GM21529 (cell line): ENCODE measurements at regions not wholly inside any gene's neighbourhood (a gene's known extent, or its start where the extent isn't known, plus 50 kb on each side); places are given as distances from the start of the nearest gene placed in this dataset.

Experiments
- ATAC-seq: cut with Tn5 transposase; IDR thresholded peaks from one replicate; pipeline ENCODE4 v1.9.1; 2021; ENCODE audit not compliant: unreplicated experiment

GRCh38 chr4:137597752-137598430, 65.6 kb upstream of the PCDH18 start:
- no peak for ATAC-seq

DNA sequence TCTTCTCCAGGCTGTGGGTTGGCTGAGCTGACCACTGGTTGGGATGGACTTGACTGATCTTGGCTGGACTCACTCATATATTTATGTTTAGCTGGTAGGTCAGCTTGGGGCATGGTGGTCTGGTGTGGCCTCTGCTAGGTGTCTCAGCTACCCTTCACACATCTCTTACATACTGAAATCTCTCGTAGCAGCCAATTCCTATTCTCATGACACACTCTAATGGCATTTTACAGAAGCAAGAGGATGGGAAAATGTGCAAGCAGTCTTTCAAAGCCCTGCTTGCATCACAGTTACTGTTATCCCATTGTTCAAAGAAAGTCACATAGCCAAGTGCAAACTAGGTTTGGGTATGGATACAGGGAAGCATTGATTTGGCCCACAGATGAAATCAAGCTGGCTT, 55.5 kb upstream of the PCDH18 start:
- ATAC-seq = no peak

DNA sequence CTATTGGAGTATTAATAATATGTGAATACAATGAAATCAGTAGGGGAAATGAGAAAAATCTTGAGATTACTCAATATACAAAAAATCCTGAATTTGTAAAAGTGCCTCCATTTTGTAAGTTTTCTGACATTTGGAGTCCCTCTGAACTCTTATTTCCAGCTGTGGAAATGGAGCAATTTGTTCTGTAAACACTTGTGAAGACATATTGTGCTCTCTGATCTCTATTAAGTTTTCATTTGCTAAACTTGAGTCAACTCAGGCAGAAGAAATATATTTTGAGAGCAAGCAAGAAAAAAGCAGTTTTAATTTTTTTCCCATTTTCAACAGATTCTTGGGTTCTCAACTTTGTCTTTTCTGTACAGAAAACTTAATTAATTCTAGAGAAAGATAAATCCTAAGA, 51.4 kb upstream of the PCDH18 start:
- ATAC-seq = no peak
